ENCODE measurements at regions not wholly inside any gene's neighbourhood (a gene's known extent, or its start where the extent isn't known, plus 50 kb on each side); places are given as distances from the start of the nearest gene placed in this dataset.
"Not testable (repeated sequence)": the region's sequence is repeated elsewhere in the genome, so short reads cannot be mapped to it uniquely, and the experiment has no call there.

DNA sequence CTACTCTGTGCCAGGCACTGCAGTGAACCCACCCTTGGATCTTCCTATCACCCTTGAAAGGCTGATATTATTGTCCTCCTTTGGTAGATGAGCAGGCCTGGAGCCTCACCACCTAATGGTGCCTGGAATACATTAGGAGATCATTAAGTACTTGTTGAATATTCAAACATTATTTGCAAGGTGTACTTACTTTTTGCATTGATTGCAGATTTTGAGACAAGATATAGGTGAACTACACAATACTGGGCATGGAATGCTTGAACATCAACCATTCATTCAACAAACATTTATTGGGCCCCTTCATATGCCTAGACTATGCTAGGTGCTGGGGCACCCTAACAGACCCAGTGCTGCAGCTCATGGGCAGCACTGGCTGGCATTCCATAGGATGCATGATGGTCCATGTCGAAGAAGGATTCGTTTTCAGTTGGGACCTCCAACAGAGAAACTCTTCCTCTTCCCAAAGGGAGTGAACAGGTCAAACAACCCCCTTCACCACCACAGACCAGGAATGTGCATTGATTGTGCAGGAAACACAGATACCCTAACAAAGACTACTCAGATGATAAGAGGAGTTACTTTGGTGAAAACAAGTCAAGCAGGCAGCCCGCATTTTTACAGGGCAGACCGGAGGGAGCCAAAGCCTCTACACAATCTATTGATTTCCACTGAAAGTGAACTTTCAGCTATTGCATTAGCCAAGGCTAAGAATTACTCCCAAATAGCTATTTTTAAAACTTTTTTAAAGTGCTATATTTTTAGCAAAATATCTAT, 149.6 kb upstream of the SH3BP4 start:
- no peak for DNase-seq (ENCODE audit: low read depth in 1 of 2, low spot score in 1 of 2)

DNA sequence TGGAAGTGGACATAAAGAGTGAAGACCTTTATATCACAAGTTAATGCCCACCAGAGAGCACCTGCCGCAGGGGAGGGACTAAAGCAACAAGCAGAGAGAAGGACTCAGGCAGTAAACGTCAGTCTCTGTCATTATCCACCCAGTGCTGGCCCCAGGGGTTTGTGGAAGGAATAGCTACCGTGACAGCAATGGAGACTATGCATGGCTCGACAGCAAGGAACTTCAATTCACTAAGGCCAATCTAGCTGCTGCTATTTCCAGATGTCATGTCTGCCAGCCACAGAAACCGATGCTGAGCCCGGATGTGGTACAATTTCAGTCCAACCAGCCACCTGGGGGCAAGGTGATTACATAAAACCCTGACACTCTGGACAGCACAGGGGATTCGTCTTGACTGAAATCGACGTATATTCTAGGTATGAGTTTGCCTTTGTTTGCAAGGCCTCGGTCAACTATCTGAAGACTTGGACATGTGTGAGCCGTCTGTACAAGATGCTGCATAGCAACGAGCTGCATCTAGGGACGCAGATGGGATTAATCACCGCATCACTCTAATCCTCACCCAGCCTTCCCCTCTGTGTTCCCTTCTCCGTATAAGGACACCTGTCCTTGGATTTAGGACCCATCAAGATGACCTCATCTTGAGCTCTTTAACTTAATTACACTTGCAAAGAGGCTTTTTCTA, 154.1 kb upstream of the SH3BP4 start:
- no peak for DNase-seq (ENCODE audit: low read depth in 1 of 2, low spot score in 1 of 2)

DNA sequence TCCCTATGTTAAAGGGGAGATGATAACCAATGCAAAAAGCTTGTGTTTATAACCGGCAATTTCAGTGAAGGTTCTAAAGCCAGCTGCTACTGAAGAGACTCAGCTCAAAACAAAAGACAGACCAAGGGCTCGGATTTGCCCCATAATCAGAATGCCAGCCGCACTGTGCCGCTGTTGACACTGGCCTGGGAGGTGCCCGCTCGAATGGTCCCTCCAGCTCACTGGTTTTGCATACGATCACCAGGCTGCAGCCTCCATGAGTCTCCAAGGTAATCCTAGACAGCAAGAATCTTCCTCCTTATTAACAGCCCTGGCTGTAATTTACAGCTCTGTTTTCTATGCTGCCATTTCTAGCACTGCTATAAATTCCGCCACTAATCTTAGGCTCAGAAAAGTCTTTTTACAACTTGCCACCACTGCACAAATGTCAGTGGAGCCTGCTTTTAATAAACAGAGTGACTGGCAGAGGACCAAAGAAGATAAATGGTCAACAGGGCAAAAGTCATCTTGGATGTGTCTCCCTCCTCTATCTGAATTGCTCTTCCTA, 155.7 kb upstream of the SH3BP4 start:
- DNase-seq (ENCODE audit: low read depth in 1 of 2, low spot score in 1 of 2) = no peak

DNA sequence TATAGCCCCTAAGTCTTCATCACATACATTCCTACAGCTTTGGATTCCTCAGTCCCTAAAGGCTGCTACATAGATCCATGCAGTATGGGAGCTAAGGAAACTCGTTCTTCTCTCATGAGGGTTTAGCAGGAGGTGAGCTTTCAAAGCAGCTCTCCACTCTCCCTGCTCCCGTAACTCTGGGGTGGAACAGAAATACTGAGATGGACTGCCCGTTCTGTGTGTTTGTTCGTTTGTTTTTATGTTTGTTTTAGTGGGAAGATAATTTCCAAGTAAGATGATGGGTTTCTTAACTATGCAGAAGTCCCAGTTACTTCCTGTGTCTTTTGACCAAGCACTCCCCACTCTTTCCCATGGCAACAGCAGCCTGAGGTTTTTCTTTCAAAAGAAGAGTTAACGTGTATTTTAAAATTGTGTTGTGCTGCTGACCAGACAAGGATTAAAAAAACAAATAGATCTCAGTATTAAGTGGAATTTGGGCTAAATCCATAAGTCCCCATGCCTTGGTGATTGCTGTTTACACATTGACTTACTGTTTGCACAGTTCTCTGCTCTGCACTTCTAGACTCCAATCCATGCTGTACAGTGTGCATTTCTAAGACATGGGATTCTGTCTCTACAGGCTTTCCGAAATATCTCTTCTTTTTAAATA, 156.4 kb upstream of the SH3BP4 start:
- no peak for DNase-seq (ENCODE audit: low read depth in 1 of 2, low spot score in 1 of 2)

DNA sequence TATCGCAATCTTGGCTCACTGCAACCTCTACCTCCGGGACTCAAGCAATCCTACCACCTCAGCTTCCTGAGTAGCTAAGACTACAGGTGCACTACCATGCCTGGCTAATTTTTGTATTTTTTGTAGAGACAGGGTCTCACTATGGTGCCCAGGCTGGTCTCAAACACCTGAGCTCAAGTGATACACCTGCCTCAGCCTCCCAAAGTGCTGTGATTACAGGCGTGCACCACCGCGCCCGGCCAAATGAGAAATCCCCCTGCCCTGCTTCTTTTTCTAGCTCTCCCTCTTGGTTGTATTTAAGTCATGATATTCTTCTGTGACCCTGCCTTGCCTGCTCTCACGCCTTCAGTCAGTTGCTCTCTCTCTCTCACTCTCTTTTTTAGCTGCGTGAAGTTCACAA, 157.0 kb upstream of the SH3BP4 start:
- DNase-seq (ENCODE audit: low read depth in 1 of 2, low spot score in 1 of 2) = no peak

DNA sequence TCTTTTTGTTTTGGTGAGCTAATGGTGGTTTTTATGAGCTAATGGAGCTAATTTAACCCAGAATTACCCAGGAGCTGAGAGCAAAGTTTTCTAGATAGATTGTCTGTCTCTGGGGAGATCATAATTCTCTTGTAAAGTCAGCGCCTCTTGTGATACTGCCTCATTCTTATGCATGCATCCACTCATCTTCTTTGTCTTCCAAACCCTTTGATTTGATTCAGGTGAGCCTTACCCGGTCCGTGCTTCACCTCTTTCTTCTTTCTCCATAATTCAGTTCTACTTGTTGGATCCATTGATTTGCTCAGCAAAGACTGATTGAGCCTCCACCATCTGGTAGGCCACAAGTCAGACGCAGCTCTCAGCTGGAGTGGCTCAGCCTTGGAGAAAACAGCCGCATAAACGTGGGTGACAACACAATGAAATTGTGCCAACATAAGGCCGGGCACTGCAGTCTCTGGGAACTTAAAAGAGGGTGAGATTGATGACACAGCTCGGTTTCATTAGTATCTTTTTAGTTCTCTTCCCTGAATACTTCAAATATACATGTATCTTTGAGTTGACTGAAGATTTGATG, 158.5 kb upstream of the SH3BP4 start:
- DNase-seq (ENCODE audit: low read depth in 1 of 2, low spot score in 1 of 2) = no peak

DNA sequence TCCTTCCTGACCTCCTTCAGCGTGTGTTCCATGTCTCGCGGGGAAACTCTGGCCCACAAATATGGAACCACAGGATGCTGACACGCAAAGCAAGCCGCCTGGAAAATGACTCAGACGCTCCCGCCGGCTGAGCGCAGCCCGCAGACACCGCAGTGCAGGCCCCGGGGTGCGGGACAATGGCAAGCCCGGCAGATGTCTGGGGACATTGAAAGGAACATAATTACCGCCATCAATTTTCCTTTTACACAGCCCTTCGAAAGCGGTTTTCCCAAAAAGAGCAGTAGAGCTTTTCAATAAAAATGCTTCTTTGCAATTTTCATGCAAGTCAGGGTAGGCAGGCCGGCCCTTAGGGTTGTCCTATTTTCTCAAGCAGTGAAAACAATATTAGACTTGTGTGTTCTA, 159.2 kb upstream of the SH3BP4 start:
- DNase-seq (ENCODE audit: low read depth in 1 of 2, low spot score in 1 of 2) = no peak

DNA sequence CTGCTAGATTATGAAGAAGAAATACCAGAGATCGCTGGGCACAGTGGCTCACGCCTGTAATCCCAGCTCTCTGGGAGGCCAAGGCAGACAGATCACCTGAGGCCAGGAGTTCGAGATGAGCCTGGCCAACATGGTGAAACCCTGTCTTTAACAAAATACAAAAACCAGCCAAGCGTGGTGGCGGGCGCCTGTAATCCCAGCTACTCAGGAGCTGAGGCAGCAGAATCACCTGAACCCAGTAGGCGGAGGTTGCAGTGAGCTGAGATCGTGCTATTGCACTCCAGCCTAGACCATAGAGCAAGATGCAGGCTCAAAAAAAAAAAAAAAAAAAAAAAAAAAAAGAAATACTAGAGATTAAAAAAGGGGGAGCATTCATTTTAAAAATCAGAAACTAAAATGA, 159.7 kb upstream of the SH3BP4 start:
- not testable (repeated sequence) for DNase-seq (ENCODE audit: low read depth in 1 of 2, low spot score in 1 of 2)

DNA sequence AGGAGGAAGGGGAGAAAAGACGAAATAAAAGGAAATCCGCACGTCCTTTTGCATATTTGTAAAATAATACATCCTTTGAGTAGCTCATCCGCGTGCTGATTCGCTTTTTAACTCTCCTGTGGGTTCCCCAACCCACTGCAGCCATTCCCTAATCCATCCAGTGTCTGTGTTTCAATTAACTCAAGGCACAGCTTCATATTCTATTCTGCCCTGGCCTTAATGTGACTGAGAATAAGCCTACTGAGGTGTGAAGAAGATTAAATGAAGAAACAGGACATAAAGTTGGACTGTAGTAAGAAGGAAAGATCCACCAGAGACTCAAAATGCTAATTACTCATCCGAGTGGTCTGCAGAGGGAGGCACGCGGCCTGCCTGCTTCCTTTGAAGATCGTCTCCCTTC, 161.4 kb upstream of the SH3BP4 start:
- no peak for DNase-seq (ENCODE audit: low read depth in 1 of 2, low spot score in 1 of 2)

DNA sequence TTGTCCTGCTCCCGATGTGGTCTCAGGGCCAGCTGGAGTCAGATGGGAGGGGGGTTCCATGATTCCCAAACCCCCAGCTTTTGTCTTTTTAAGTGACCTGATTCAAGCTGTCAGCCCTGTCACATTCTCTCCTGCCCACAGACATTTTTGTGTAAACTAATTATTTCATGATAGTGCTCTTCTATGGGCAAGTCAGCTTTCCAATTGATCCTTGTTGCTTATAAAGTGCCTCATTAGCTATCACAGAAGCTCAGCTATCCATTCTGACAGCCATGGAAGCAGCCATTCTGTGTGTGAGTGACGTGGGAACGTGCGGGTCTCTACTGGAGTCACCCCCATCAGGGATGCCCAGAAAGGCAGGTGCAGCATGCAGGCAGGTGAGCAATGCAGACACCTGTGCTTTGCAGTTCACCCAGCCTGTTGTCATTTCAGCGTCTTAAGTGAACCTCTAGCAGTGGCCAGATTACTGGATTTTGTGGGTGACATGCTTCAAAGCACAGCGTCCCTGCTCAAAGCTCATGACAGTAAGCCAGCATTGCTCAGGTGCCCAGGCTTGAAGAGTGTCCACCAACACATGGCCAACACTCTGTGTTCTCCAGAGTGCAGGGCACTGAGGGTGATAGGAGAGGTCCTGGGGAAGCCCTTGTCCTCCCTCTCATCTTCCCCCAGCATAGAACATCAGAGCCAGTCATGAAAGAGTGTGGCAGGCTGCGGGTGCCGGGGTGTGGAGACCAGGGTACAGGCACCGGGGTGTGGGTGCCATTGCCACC, 162.1 kb upstream of the SH3BP4 start:
- no peak for DNase-seq (ENCODE audit: low read depth in 1 of 2, low spot score in 1 of 2)

DNA sequence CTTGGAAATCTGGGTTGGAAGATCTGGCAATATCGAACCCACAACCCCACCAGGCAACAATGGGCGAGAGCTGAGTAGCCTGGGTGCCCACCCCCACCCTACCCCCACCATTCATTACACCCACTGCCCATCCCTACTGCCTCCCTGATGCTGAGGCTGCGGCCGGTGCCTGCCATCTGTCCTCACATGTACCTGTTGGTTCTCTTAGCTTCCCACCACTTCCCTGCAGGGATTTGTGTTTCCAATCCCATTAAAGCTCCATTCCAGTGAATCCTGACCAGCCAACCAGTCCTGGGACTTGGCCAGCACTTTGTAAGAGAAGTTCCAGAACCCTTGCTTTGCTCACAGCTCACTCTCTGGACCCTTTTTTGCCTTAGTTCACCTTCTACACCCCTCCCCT, 163.0 kb upstream of the SH3BP4 start:
- no peak for DNase-seq (ENCODE audit: low read depth in 1 of 2, low spot score in 1 of 2)

DNA sequence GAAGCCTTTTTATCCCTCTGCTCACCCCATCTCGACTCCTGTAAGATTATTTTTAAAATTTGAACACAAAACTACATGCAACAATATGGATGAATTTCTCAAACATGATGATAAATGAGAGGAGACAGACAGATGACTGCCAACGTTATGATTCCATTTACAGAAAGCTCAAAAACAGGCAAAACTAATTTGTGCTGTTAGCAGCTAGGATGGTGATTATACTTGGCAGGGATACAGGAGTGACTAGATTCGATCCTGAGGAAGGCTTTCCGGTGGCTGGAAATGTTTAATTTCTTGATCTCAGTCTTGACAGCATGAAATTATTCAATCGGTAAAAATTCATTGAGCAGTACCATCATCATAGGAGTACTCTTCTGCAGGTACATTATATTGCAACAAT, 163.4 kb upstream of the SH3BP4 start:
- no peak for DNase-seq (ENCODE audit: low read depth in 1 of 2, low spot score in 1 of 2)

DNA sequence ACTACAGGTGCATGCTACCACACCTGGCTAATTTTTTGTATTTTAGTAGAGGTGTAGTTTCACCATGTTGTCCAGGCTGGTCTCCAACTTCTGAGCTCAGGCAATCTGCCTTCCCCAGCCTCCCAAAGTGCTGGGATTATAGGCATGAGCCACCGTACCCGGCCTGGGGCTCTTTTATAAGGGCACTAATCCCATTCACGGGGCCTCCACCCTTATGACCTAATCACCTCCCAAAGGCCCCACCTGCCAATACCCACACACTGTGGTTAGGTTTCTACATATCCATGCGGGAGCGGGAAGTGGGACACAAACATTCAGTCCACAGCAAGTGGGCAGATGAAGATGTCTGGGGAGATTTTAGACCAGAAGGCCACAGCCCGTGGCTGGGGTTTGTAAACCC, 164.7 kb upstream of the SH3BP4 start:
- no peak for DNase-seq (ENCODE audit: low read depth in 1 of 2, low spot score in 1 of 2)

DNA sequence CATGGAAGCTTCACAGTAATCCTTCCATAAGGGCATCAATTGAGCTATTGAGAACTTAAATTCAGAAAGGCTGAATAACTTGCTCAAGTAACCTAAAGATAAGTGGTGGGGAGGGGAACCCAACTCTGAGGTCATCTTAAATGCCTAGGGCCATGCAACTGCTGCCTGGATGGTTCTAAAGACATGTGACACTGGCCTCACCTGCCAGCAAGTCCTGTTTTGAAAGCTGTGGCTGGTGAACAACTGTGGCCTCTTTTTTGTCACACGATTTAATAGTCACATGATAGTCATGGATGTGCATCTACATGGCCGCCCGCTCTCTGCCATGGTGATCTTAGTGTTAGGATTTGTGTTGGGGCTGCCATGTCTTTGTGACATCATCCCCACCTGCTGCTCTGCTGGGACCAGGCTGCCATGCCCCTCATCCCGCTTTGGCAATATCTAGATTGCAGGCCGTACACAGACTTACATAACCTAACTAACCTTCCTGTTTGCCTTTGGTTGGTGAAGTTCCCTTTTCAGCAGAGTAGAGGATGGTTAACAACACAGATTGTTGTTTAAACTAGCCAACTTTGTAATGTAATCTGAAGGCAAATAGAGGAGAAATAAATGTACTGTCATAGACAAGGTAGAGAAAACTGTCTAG, 177.9 kb upstream of the SH3BP4 start:
- no peak for DNase-seq (ENCODE audit: low read depth in 1 of 2, low spot score in 1 of 2)

DNA sequence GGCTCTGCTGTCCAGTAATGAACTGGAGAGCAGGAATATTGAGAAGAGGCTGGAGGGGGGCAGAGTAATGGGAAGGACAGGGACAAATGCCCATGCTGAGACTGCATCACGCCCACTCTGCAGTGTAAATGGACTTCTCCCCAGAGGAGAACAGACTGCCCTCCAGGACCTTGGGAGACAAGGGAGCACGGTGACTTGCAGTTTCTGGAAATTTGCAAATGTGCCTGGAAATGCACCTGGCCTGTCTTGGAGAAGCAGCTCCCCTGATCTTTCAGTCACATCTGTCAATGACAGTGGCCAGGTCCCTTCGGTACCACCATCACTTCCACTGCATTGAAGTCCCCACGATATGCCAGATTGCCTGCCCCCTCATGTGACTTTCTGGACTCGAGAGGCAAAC, 178.7 kb upstream of the SH3BP4 start:
- DNase-seq (ENCODE audit: low read depth in 1 of 2, low spot score in 1 of 2) = no peak

DNA sequence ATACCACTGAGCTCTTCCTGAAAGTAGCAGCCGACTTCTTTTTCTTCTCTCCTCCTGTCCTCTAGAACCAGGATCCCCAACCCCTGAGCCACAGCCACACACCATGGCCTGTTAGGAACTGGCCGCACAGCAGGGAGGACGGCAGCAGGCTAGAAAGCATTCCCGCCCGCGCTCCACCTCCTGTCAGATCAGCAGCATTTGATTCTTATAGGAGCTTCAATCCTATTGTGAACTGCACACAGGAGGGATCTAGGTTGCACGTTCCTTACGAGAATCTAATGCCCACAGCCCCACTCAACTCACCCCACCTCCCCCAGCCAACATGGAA, 179.1 kb upstream of the SH3BP4 start:
- DNase-seq (ENCODE audit: low read depth in 1 of 2, low spot score in 1 of 2) = no peak

DNA sequence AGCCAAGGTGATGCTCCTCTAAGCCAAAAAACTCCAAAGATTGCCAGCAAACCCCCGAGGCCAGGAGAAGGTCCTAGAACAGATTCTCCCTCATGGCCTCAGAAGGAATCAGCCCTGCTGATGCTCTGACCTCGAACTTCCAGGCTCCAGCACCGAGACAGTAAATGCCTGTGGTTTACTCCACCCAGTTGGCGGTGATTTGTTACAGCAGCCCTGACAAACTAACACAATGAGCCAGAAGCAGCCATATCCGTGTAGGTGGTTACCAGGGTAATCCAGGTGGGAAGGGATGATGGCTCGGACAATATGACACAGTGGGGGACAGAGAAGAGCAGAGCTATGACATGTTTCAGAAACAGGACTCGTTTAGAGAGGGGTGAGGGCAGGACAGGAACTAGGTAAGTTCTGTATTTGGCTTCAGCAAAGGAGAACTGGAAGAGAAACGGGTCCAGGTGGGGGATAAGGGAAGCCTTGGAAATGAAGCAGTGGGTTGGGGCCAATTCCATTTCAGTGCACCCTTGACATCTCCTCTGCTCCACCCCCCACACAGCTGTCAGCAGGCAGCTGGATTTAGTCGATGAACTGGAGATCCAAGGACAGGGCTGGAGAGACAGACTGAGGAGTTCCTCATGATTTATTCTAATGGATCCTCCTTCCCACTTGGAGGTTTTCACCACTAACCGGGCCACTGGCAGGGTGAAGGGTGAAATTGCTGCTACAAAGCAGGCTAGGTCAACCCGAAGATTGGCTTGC, 179.7 kb upstream of the SH3BP4 start:
- no peak for DNase-seq (ENCODE audit: low read depth in 1 of 2, low spot score in 1 of 2)

DNA sequence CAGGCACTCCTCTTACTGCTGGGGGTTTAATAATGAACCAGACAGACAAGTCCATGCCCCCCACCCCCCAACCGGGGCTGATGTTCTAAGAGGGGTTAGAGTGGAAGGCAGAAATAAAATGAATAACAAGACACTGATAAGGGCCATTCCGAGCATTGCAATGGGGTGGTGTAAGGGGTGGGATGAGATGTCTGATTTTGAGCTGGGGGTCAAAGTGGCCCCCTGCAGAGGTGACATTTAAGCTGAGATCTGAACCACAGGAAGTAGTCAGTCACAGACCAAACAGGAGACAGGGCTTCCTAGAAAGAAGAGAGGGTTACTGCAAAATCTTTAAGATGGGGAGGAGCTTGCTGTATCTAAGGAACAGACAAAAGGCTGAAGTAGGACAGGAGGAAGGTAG, 180.6 kb upstream of the SH3BP4 start:
- DNase-seq (ENCODE audit: low read depth in 1 of 2, low spot score in 1 of 2) = no peak

DNA sequence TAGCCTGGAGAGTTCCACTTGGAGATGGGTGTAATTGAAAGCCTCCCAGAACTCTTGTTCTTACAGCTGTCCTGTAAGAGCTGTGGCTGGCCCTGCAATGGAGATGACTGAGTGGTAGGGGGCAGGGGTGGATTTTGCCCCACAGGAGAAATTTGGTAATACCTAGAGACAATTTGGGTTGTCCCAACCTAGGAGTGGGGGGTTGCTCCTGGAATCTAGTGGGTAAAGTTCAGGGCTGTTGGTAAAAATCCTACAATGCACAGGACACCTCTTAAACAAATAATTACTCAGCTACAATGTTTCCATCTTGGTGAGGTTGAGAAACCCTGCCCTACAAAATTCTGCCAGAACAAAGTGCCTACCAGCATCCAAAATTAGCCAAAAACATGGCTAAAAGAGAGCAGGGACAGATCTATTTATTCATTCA, 181.1 kb upstream of the SH3BP4 start:
- no peak for DNase-seq (ENCODE audit: low read depth in 1 of 2, low spot score in 1 of 2)

DNA sequence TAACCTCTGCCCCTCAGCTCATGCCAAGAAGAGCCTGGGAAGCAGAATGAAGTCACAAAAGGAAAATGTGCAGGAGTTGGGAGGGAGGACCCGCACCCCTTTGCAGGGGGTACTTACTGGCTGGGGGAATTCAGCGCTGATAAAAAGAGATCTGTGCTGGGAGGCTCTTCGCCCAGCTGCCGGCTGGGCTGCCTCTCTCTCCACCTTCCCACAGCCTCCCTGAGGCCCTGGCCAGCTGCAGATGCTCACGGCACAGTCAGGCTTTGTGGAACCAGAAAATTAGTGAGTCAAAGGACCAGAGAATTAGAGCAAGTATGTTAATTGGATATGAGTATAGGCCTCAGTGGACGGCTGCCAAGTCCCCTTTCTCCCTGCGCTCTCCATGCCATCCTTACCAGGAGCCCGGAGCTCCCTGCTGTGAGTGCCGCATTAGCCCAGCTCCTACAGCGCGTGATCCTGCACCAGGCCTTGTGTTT, 181.7 kb upstream of the SH3BP4 start:
- DNase-seq (ENCODE audit: low read depth in 1 of 2, low spot score in 1 of 2) = no peak

Data from activated T-helper 1 cell treated with anti-CD3 and anti-CD28 coated beads, Interleukin-2, amount 50 U/mL, for 16 hours (primary cell).